Bone marrow (tissue), 2 donors: ENCODE measurements at regions not wholly inside any gene's neighbourhood (a gene's known extent, or its start where the extent isn't known, plus 50 kb on each side); places are given as distances from the start of the nearest gene placed in this dataset.

Experiments used
- DNase-seq, 2 donors: peaks; one replicate each; lab custom pipeline; 2025; lab: John Stamatoyannopoulos, UW

DNA sequence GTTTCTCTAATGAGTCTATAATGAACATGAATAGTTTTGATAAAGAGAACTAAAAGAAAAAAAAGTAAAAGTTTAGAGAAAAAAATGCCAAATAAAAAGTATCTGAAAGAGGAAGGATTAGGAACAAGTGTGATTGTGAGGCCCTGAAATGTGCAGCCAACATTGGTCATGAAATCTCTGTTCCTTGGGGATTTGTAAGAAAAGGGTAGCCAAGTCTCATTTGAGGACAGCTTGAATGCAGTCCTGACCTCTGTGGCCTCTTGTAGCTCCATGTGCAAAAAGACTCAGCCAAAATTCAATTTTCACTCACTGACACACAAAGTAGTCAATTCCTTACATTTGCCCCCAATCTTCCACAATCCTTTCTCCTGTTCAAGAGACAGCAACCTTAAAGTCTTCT, 167.9 kb downstream of the KLF12 start:
- no peak for DNase-seq

DNA sequence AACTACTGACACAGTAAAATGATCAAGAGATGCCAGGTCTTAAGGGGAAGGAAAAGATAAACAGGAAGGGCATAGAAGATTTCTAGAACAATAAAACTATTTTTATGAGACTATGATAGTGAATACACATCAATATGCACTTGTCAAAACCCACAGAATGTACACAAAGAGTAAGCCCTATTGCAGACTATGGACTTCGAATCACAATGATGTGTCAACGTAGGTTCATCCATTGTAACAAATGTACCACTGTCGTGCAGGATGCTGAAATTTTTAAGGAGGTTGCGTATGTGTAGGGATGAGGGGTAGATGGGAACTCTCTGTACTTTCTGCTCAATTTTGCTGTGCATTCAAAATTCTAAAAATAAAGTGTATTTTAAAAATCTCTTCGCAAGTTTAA, 171.9 kb downstream of the KLF12 start:
- DNase-seq: no peak

DNA sequence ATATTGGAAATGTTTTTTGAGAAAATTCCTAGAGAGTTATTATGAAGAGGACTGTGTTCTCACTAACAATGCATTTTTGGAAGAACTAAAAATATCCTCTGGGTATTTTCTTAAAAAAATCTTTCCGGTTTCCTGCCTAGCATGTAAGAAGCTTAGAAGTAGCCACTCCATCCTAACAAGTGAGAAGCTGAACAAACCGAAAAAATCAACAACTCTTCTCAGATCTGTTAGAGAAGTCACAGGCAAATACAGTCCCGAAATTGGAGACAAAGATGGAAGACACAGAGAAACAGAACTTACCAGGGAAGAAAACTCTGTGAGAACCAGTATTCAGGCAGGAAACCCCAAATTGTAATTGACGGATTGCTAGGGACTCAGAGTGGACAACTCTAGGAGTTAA, 173.0 kb downstream of the KLF12 start:
- DNase-seq: no peak

DNA sequence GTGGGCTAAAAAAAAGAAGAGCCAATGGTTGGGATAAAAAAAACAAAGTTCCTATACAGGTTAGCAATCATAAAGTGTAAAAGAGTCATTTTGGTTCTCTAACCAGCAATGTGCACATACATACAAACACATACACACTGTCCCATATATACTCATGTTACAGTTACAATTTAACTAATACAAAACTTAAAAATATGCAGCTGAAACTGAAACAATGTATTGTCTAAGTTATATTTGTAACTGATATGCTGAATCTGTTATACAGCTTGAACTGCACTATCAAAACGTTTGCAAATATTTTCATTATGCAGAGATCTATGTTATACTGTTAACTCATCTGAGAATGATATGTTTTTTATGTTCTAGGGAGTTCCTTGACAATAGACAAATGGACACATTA, 173.7 kb downstream of the KLF12 start:
- no peak for DNase-seq

DNA sequence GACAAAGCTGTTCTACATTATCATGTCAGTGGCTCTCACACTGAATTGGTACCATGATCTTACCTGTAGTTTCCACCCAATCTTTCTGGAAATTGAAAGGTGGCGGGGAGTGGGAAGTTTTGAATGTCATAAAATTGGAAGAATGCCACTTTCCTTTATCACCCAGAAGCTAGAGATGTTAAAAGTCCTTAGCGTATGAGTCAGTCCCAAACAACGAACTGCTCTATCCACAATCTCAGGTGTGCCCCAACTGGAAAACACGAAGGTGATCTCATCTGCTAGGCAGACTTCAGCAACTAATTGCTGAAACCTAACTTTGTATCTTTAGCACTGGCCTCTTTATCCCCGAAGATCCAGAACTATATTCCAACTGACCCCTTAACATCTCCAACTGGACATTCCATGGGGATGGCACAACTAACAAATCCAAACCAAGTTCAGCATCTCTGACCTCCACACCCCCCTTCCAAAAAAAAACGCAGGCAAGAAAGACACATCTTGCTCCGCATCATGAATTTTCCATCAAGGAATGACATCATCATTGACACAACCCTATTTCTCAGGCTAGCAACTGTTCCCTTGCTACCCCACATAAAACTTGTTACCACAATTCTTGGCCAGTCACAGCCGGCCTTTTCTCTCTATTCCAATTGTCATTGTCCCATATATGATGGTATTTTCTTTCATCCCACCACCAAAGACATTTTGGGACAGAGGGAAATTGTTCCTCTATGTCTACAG, 175.4 kb downstream of the KLF12 start:
- DNase-seq: no peak

DNA sequence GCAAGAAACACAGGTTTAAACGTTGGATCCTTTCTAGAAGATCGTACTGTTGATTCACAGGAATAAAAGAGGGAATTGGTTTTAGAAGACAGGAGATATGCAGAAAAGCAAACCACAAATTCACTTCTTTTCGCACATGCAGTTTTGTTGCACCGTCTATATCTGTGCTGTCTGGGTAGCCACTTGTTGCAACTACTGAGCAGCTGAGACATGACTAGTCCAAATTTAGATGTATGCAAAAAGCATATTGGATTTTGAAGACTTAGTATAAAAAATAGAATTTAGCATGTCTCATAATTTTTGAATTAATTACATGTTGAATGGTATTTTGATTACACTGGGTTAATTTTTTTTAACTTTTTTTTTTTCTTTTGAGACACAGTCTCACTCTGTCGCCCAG, 176.3 kb downstream of the KLF12 start:
- no peak for DNase-seq

DNA sequence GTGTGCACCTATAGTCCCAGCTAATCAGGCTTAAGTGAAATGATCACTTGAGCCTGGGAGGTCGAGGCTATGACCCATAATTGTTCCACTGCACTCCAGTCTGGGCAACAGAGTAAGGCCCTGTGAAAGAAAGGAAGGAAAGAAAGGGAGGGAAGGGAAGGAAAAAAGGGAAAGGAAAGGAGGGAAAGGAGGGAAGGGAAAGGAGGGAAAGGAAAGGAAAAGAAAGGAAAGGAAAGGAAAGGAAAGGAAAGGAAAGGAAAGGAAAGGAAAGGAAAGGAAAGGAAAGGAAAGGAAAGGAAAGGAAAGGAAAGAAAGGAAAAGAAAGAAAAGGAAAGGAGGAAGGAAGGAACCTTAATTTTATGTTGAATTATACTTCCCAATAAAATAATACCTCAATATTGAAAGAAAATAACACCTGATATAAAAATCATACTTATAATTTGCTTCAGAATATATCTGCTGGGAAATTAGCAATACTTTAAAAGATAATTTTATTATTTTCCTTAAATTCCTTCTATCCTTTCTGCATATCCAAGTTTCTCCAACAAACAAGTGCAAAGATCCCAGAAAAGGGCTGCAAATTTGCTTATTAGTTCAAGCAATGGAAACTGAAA, 177.3 kb downstream of the KLF12 start:
- no peak for DNase-seq

DNA sequence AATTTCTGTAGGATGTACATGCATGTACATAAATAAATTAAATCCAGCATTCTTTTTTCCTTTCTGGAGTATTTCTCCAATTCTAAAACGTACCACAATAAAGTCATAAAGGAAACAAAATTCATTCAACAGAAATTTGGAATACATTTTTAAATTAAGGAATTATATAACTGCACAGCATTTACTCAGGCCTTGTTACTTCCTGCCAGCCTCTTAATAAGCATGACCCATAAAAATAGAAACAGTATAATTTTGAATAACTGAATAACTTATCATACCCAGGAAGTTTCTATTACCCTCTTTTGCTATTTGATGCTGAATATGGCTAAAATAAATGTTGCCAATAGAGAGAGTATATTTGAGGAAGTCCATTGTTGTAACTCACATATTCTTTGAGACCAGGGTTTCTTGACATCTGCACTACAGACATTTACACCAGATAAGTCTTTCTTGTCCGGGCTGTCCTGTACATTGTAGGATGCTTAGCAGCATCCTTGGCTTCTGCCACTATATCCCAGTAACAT, 178.2 kb downstream of the KLF12 start:
- DNase-seq: no peak

DNA sequence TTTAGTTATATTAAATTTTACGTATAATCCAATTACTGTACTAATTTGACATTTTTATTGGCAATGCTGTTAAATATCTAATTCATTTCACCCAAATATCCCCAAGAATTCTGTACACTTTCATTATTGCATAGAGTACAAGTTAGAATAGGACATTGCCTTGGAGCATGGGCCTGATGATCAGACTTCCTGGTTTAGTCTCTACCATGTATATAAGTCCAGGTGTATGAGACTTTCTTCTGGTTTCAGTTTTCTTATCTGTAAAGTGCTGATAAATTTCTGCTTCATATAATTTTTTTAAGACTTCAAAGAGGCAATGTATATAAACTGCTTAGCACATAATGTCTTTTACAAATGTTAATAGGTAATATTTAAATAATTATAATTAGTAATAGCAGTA, 179.4 kb downstream of the KLF12 start:
- DNase-seq: no peak

DNA sequence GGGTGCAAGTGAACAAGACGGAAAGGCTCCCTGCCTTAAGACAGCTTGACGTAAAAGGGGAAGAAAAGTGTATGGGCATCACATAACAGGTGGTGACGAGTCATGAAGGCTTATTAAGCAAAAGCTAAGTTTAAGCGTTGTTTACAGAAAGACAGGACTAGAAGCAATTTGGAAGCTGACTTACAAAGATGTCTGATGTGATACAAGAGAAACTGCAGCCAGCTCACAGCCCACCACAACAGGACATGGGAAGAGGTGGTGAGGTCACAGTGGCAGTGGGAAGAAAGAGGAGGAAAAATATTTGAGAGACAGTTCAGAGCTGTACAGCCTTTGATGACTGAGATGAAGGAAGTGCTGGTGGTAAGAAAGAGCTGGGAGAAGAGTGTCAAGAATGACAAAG, 181.6 kb downstream of the KLF12 start:
- DNase-seq: no peak

DNA sequence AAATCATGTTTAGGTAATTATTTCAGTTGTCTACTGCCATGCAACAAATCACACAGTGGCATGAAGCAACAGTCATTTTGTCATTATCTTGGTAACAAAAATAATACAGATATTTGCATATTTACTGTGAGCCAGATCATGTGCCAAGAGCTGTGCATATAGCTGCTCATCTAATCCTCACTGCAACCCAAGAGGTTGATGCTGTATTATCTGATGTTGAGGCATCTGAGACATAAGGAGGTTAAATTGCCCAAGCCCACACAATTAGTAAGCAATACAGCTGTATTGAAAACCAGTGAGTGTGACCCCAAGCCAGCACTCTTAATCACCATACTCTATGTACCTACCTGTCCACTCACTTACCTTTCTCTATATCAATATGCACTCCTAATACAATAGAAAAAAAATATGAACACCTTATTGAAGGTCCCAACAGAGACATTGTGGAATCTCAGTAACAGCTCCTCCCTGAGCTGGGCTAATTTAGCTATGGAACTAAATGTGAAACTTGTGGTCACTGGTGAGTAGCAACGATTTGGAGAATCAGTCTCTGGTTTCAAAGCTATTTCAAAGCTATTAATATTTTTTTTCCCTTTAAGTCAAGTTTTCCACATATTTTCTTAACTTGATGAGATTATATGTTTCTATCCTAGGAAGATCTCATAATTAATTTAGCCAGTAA, 185.2 kb downstream of the KLF12 start:
- no peak for DNase-seq

DNA sequence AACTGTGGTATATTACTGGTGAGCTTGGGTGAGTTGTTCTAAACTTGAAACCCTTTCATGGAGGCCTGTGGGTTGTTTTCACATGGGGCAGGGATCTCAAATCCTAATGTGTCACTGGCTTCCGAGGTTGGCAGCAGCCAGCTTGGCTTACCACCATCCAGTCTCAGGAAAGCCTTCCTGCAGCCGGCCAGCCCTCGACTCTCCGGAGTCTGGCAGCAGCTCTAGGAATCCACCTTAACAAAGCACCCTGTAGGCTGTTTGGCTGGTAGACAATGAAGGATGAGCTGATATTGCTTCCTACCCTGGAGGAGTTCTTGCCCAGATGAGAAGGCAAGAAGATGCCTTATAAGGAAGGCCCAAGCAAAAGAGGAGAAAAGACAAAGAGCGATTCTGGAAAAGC, 188.3 kb downstream of the KLF12 start:
- no peak for DNase-seq

DNA sequence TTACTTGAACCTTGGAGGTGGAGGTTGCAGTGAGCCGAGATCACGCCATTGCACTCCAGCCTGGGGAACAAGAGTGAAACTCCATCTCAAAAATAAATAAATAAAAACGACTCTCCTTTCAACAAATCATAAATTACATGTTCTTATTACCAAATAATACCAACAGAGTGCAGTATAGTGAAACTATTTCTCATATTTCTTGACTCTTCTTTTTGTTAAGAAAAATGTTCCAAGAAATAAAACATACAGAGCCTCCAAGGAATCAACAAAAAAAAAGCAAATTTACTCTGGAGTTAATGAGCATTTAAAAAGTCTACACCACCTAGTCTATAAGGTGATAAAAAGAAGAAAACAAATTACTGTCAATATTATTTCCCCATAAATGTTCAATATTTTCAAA, 188.8 kb downstream of the KLF12 start:
- DNase-seq: no peak

DNA sequence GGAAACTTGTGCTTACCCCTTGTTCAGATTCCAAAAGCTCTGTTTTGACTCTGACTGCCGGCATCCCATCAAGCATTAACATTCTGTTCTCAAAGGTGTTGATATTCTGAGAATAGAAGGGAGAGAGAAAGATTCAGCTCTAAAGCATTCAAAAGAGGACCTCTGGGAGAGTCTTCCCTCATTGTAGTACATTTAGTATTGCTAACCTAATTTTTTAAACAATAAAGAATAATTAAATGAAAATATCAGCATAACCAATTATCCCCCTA, 190.3 kb downstream of the KLF12 start:
- no peak for DNase-seq

DNA sequence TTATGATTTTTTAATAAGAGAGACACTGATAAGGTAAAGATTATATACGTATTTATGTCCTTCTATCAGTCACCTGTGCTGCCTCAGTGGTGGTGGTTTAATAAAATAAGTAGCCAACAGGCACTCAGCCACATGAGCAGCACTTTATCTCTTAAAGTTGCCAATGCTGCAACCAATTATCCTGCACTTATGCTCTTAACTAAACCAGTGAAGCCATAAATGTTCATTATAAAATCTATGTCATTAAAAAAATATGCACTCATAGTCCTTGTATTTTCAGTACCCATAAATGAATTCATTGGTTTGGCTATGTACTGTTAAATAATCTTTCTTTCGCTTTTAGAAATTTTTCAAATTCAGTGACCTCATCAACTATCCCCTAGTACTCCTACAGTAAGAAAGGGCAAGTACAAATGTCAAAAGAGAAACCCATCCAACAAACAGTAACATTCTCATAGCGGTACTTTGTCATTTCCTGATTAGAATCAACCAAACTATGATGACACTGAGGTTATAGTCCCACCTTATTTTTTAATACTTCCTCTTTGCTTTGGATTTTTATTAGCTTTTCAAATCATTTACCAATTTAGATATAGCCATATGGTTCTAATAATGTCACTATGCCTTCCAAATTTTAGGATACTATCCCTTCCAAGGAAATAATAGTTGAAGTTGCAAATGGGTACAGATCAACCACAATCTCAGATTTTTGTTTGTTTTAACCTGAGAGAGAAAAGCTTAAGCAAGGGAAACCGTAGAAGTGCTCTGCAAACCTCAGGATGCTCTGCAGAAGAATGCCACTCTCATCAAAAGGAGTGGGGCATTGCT, 190.9 kb downstream of the KLF12 start:
- no peak for DNase-seq

DNA sequence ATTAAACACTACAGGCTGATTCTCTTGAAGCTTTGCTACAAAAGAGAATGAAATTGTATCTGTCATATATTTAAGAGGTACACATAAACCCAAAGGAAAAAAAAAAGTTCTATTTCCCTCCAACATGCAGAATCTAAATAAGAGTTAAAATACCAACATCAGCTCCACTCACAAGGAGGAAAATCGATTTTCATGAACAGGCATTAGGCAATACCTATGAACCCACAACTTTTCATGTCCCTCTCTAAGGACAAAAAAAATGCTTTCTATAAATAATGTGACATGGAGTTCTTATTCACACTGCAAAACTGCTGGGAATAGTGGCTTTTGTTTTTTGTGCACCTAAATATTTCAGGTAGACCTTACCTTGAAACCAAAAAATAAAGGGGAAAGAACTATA, 192.5 kb downstream of the KLF12 start:
- DNase-seq: no peak

DNA sequence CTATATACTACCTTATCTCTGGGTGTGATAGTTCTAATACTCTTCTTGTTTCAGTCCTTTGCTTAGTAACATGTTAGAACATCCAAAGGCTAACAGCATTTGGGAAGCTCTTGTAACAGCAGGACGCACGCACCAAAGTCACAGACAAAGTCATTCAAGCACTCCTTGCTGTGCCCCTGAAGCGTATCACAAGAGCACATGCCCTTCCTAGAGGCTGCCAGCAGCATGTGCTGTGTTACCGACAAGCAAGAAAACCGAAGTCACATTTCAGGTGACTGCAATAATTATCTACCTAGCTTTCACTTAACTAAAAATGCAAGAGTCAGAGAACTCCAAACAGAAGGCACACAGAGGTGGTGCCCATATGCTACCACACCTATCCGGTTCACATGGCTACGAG, 194.1 kb downstream of the KLF12 start:
- no peak for DNase-seq

DNA sequence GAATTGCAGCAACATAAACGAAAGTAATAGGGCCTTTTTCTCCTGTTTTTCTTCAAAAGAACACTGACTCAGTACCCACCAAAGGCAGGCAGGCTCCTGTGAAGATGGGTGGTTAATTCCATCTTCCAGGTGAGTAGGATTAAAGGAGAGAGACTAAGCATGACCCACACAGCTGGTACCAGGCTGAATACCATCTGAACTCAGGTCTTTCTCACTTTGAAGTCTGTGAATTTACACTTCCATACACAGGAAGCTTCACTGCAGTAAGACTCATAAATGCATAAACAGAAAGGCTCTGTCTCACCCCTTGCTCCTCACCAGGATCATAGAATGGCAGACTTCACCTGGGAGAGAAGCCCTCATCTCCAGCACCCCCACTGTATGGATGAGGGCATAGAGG, 194.6 kb downstream of the KLF12 start:
- no peak for DNase-seq

DNA sequence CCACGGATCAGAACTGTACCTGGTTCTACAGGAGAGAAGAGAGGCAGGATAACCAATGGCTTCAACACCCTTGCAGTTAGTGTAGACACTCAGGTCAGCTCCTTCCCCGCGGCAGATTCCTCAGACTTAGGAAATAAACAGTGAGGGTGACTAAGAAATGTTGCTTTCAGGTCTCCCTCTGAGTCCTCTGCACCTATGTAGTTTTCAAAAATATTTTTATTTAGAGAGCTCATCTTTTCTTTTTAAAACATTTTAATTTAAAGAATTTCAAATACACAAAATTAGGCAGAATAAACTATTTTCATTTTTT, 195.2 kb downstream of the KLF12 start:
- DNase-seq: no peak

DNA sequence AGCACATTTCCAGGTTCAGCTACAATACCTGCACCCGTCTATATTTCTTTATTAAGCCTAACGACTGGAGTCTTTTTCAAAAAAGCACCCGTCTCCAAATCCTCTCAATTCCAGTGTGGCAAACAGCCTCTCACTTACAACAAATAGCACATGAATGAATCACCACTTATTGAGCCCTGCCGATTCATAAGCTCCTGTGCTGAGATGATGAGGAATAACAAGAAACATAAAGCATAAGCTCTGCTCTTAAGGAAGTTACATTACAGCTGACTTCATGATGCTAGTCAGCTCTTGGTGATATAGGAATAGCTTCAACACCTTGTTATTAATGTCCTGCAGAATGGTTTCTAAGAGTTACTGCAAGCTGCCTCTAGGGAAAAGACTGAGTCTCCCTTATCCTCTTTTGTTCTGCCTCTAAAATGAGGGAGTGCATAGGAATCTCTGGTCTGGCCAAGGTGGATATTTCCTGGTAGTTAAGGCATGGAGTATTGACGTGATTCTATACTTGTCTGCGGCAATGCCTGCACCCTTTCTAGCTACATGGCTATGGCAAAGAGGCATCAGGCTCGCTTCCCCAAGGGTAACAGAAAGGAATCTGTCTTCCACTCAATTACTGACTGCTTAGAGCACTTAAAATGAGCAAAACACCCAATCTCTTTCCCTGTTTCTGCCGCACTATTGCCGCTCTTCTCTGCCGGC, 195.7 kb downstream of the KLF12 start:
- no peak for DNase-seq

DNA sequence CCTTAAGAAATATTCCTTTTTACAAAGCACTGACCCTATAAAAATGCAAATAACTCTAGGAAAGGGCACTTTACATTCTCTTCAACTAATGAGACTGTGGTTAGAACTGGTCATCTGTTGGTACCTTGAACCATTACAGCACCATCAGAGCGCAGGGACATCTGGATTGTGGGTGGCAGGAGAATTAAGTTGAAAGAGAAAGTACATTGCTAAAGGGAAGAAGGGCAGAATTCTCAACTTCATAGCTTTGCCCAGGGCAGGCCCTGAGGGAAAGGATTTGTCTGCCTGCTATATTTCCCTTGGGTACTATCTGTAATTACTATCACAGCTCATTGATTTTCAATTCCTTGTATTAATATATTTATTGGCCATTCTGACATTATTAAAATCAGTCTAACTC, 196.8 kb downstream of the KLF12 start:
- no peak for DNase-seq

DNA sequence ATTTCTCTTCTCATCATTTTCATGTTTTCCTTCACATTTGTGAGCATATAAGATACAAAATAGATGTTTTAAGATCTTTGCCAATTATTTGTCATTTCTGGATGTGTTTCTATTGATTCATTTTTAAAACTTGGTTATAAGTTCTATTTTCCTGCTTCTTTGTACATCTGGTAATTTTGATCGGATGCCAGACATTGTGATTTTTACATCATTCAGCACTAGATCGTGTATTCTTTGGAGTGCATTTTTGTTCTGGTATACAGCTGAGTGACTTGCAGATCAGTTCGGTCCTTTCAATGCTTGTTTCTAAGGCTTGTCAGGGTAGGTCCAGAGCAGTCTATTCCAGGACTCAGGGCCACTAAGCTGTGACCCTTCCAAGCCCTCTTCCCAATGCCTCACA, 198.2 kb downstream of the KLF12 start:
- DNase-seq: no peak
